DOHH2 (cell line): ENCODE measurements at regions not wholly inside any gene's neighbourhood (a gene's known extent, or its start where the extent isn't known, plus 50 kb on each side); places are given as distances from the start of the nearest gene placed in this dataset.

ENCODE experiments used
- CTCF ChIP-seq: fragments of 200-600 bp; sonication (generic); IDR thresholded peaks from one replicate; pipeline ENCODE4 v1.5.1; 2014; ENCODE audit warnings: antibody characterized with exemption, mild to moderate bottlenecking, low read depth, low read length; ENCODE audit not compliant: poor library complexity, severe bottlenecking
- EZH2phosphoT487 ChIP-seq: fragments of 200-600 bp; sonication (generic); IDR thresholded peaks from 2 replicates; pipeline ENCODE4 v1.6.1; 2017; ENCODE audit warnings: borderline replicate concordance, mild to moderate bottlenecking, antibody characterized with exemption, low read length, moderate library complexity, mixed read lengths

- no peak for TF ChIP-seq CTCF
- no peak for TF ChIP-seq EZH2phosphoT487
Observed at GRCh38 chr6:147710890-147711289, 202.4 kb downstream of the SAMD5 start.
